Ovary (tissue), 7 donors: ENCODE measurements at regions not wholly inside any gene's neighbourhood (a gene's known extent, or its start where the extent isn't known, plus 50 kb on each side); places are given as distances from the start of the nearest gene placed in this dataset.

Experiments
- DNase-seq, 5 donors: peaks; one replicate each; pipeline ENCODE4 v3.0.0-alpha.2; 2019 to 2020
- H3K27ac ChIP-seq, 2 donors: fragments of 200-600 bp; one replicate each; pipeline versions ENCODE4 v1.5.1 to v1.8.0; 2019 to 2022
- H3K27me3 ChIP-seq: fragments of 200-600 bp; one replicate; pipeline ENCODE4 v1.8.0; 2022
- H3K36me3 ChIP-seq: fragments of 200-600 bp; sonication (generic); one replicate; pipeline ENCODE4 v1.5.1; 2019
- H3K4me1 ChIP-seq: one replicate; pipeline ENCODE4 v1.8.1; 2013; ENCODE audit warnings: mild to moderate bottlenecking, moderate library complexity; ENCODE audit not compliant: insufficient read depth
- H3K4me3 ChIP-seq: fragments of 200-600 bp; sonication (generic); one replicate; pipeline ENCODE4 v1.5.1; 2017
- H3K9me3 ChIP-seq, 2 donors: fragments of 200-600 bp in 1 of 2; sonication (generic) in 1 of 2; one replicate each; pipeline versions ENCODE4 v1.5.1 to v1.8.1; 2013 to 2019; ENCODE audit warnings: mild to moderate bottlenecking in 1 of 2, moderate library complexity in 1 of 2
- CTCF ChIP-seq, 3 donors: fragments of 450-650 bp in 2 of 3; fragments of 200-600 bp in 1 of 3; IDR thresholded peaks; one replicate each; pipeline versions ENCODE4 v1.5.1 to v1.8.0; 2016 to 2022; ENCODE audit warnings: antibody characterized with exemption in 3 of 3, mild to moderate bottlenecking in 1 of 3
- EP300 ChIP-seq: sonication (generic); formaldehyde crosslinking; IDR thresholded peaks from one replicate; pipeline ENCODE4 v1.6.1; 2017; ENCODE audit warnings: antibody characterized with exemption
- POLR2A ChIP-seq: fragments of 450-650 bp; IDR thresholded peaks from one replicate; pipeline ENCODE4 v1.6.1; 2017; ENCODE audit warnings: antibody characterized with exemption, mild to moderate bottlenecking, moderate library complexity
- WGBS, 3 donors: extraction: QIAGEN DNeasy Blood & Tissue Kit in 1 of 3; methylation state at CpG; one replicate each; pipeline versions ENCODE4 v1.1.5 to v1.1.7; 2013 to 2017; 5-methylcytosine and 5-hydroxymethylcytosine counted together
- intact Hi-C, 4 donors: fragments of 100-400 bp; cut with DNase I; formaldehyde crosslinking; loops; one replicate each; pipeline versions ENCODE4 v1.11.0 to v1.15.1; 2022 to 2023
- donor health status: DM: no; HTN: no; CAD: no; lungs with moderate emphysema.
- donor health status: DM: no; HTN: no; CAD: no.
- donor health status: Bipolar disorder and iron deficiency.
- donor health status: DM: no; HTN: no; CAD: no.
- donor health status: DM: yes; HTN: yes; CAD: no.

- whole genome bisulfite sequencing, 3 donors: 56 to 70% (median 64%) methylated on average over 2 of the region's 2 CpGs
- H3K9me3 ChIP-seq: no peaks in the 10 kb centered on the region
- H3K4me3 ChIP-seq: no peak overlapping the region
- H3K36me3 ChIP-seq: no peaks in the 10 kb centered on the region
- no peak overlapping the region for H3K27ac ChIP-seq
- peaks cover 6% of the 10 kb centered on the region for H3K4me1 ChIP-seq
- intact Hi-C loops: no loop called here
- TF ChIP-seq POLR2A: no peak
- no peak for DNase-seq
- no peaks in the 10 kb centered on the region for H3K27me3 ChIP-seq
These were observed 608.9 kb downstream of the DTWD2 start for GRCh38 chr5:118379470-118379869.

- Histone ChIP-seq H3K4me1 (peaks cover 6% of the 10 kb centered on the region), H3K27me3 (no peaks in the 10 kb centered on the region), H3K4me3 (no peak overlapping the region), H3K9me3 (no peaks in the 10 kb centered on the region), H3K36me3 (no peaks in the 10 kb centered on the region), H3K27ac (no peak overlapping the region)
- DNase-seq: no peak
- TF ChIP-seq CTCF (IDR thresholded peaks at IDR 0.05) (no peak), EP300 (no peak)
- WGBS, 3 donors: 26 to 42% (median 36%) methylated on average over 1 of the region's 1 CpG
- intact Hi-C loops: no loop called here
These were observed 609.4 kb downstream of the DTWD2 start for GRCh38 chr5:118378959-118379358.

GRCh38 chr5:118377420-118377819, 610.9 kb downstream of the DTWD2 start:
- TF ChIP-seq CTCF (IDR thresholded peaks at IDR 0.05) (no peak), POLR2A (no peak), EP300 (no peak)
- H3K4me1 ChIP-seq: peaks cover 6% of the 10 kb centered on the region
- DNase-seq: no peak
- no peak overlapping the region for H3K27ac ChIP-seq
- H3K36me3 ChIP-seq: no peaks in the 10 kb centered on the region
- no peak overlapping the region for H3K4me3 ChIP-seq
- intact Hi-C loops: no loop called here
- no peaks in the 10 kb centered on the region for H3K27me3 ChIP-seq
- no peaks in the 10 kb centered on the region for H3K9me3 ChIP-seq

- H3K27ac ChIP-seq: no peak overlapping the region
- 8 to 16% (median 16%) methylated on average over 3 of the region's 3 CpGs for WGBS, 3 donors
- H3K4me3 ChIP-seq: no peak overlapping the region
- intact Hi-C loops: no loop called here
- H3K36me3 ChIP-seq: no peaks in the 10 kb centered on the region
- peak in 4 of 5 donors; percentile 14 to 37 (median 17) for DNase-seq
- H3K4me1 ChIP-seq: peaks cover 6% of the 10 kb centered on the region
- TF ChIP-seq CTCF (IDR thresholded peaks at IDR 0.05) (no peak), EP300 (no peak), POLR2A (no peak)
- H3K9me3 ChIP-seq: no peaks in the 10 kb centered on the region
- no peaks in the 10 kb centered on the region for H3K27me3 ChIP-seq
These were observed 616.1 kb downstream of the DTWD2 start for GRCh38 chr5:118371973-118372831.

- no peak overlapping the region for H3K4me3 ChIP-seq
- intact Hi-C loops: no loop called here
- no peaks in the 10 kb centered on the region for H3K27me3 ChIP-seq
- no peaks in the 10 kb centered on the region for H3K36me3 ChIP-seq
- H3K4me1 ChIP-seq: no peaks in the 10 kb centered on the region
- no peaks in the 10 kb centered on the region for H3K9me3 ChIP-seq
- TF ChIP-seq POLR2A (no peak), CTCF (IDR thresholded peaks at IDR 0.05) (no peak), EP300 (no peak)
- DNase-seq: no peak
- 91 to 95% (median 94%) methylated on average over 3 of the region's 3 CpGs for WGBS, 3 donors
- no peak overlapping the region for H3K27ac ChIP-seq
These were observed 621.9 kb downstream of the DTWD2 start for GRCh38 chr5:118366429-118366828.
